ENCODE measurements at regions not wholly inside any gene's neighbourhood (a gene's known extent, or its start where the extent isn't known, plus 50 kb on each side); places are given as distances from the start of the nearest gene placed in this dataset.

DNA sequence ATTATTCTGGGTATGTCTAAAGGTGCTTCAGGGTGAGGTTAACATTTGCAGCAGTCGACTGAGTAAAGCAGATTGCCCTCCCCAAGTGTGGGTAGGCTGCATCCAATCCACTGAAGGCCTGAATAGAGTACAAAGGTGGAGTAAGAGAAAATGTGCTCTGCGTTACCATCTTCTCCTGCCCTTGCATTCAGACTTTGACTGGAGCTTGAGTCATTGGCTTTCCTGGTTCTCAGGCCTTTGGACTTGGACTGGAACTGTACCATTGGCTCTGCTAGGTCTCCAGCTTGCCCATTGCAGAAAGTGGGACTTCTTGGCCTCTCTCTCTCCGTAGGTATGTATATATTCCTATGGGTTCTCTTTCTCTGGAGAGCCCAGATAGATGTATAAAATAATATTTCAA is 120.9 kb upstream of the CNTLN start:
- Mint-ChIP-seq H3K4me1 (peaks cover 7% of the 10 kb centered on the region), H3K9me3 (no peaks in the 10 kb centered on the region), H3K4me3 (no peak overlapping the region), H3K36me3 (ENCODE audit: low read depth) (no peaks in the 10 kb centered on the region), H3K27ac (no peak overlapping the region), H3K27me3 (ENCODE audit: insufficient read depth, low read depth, poor library complexity) (peaks cover 4% of the 10 kb centered on the region)
- Histone ChIP-seq H3K27ac (ENCODE audit: low read depth) (no peak overlapping the region), H3K36me3 (ENCODE audit: insufficient read depth) (no peaks in the 10 kb centered on the region), H2AFZ (no peak overlapping the region), H3K27me3 (ENCODE audit: insufficient read depth) (no peaks in the 10 kb centered on the region), H3K4me1 (ENCODE audit: insufficient read depth) (no peaks in the 10 kb centered on the region), H3F3A (replicated peaks; ENCODE audit: low read depth) (no peaks in the 10 kb centered on the region), H3K9me2 (ENCODE audit: insufficient read depth) (no peaks in the 10 kb centered on the region), H3K4me2 (no peak overlapping the region), H3K4me3 (no peak overlapping the region), H4K20me1 (replicated peaks; ENCODE audit: insufficient read depth) (no peaks in the 10 kb centered on the region), H3K79me2 (replicated peaks; ENCODE audit: insufficient read depth) (no peaks in the 10 kb centered on the region)
- TF ChIP-seq ETS1 (IDR thresholded peaks at IDR 0.05) (no peak), POLR2AphosphoS5 (IDR thresholded peaks at IDR 0.05; ENCODE audit: low read depth) (no peak), NANOG (IDR thresholded peaks at IDR 0.05; ENCODE audit: borderline replicate concordance) (no peak), EZH2 (IDR thresholded peaks at IDR 0.05; ENCODE audit: low read depth, unreplicated experiment) (no peak), CREB1 (CRISPR knock-in tag; IDR thresholded peaks at IDR 0.05; ENCODE audit: low read depth) (no peak), REST (IDR thresholded peaks at IDR 0.05; ENCODE audit: unreplicated experiment) (no peak), EZH2phosphoT487 (IDR thresholded peaks at IDR 0.05; ENCODE audit: unreplicated experiment) (no peak)
- TF ChIP-seq, protein P1, sequence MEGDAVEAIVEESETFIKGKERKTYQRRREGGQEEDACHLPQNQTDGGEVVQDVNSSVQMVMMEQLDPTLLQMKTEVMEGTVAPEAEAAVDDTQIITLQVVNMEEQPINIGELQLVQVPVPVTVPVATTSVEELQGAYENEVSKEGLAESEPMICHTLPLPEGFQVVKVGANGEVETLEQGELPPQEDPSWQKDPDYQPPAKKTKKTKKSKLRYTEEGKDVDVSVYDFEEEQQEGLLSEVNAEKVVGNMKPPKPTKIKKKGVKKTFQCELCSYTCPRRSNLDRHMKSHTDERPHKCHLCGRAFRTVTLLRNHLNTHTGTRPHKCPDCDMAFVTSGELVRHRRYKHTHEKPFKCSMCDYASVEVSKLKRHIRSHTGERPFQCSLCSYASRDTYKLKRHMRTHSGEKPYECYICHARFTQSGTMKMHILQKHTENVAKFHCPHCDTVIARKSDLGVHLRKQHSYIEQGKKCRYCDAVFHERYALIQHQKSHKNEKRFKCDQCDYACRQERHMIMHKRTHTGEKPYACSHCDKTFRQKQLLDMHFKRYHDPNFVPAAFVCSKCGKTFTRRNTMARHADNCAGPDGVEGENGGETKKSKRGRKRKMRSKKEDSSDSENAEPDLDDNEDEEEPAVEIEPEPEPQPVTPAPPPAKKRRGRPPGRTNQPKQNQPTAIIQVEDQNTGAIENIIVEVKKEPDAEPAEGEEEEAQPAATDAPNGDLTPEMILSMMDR (conservative IDR thresholded peaks at IDR 0.05; ENCODE audit: low read depth in 2 of 2), result no peak
- TF ChIP-seq, protein P2, sequence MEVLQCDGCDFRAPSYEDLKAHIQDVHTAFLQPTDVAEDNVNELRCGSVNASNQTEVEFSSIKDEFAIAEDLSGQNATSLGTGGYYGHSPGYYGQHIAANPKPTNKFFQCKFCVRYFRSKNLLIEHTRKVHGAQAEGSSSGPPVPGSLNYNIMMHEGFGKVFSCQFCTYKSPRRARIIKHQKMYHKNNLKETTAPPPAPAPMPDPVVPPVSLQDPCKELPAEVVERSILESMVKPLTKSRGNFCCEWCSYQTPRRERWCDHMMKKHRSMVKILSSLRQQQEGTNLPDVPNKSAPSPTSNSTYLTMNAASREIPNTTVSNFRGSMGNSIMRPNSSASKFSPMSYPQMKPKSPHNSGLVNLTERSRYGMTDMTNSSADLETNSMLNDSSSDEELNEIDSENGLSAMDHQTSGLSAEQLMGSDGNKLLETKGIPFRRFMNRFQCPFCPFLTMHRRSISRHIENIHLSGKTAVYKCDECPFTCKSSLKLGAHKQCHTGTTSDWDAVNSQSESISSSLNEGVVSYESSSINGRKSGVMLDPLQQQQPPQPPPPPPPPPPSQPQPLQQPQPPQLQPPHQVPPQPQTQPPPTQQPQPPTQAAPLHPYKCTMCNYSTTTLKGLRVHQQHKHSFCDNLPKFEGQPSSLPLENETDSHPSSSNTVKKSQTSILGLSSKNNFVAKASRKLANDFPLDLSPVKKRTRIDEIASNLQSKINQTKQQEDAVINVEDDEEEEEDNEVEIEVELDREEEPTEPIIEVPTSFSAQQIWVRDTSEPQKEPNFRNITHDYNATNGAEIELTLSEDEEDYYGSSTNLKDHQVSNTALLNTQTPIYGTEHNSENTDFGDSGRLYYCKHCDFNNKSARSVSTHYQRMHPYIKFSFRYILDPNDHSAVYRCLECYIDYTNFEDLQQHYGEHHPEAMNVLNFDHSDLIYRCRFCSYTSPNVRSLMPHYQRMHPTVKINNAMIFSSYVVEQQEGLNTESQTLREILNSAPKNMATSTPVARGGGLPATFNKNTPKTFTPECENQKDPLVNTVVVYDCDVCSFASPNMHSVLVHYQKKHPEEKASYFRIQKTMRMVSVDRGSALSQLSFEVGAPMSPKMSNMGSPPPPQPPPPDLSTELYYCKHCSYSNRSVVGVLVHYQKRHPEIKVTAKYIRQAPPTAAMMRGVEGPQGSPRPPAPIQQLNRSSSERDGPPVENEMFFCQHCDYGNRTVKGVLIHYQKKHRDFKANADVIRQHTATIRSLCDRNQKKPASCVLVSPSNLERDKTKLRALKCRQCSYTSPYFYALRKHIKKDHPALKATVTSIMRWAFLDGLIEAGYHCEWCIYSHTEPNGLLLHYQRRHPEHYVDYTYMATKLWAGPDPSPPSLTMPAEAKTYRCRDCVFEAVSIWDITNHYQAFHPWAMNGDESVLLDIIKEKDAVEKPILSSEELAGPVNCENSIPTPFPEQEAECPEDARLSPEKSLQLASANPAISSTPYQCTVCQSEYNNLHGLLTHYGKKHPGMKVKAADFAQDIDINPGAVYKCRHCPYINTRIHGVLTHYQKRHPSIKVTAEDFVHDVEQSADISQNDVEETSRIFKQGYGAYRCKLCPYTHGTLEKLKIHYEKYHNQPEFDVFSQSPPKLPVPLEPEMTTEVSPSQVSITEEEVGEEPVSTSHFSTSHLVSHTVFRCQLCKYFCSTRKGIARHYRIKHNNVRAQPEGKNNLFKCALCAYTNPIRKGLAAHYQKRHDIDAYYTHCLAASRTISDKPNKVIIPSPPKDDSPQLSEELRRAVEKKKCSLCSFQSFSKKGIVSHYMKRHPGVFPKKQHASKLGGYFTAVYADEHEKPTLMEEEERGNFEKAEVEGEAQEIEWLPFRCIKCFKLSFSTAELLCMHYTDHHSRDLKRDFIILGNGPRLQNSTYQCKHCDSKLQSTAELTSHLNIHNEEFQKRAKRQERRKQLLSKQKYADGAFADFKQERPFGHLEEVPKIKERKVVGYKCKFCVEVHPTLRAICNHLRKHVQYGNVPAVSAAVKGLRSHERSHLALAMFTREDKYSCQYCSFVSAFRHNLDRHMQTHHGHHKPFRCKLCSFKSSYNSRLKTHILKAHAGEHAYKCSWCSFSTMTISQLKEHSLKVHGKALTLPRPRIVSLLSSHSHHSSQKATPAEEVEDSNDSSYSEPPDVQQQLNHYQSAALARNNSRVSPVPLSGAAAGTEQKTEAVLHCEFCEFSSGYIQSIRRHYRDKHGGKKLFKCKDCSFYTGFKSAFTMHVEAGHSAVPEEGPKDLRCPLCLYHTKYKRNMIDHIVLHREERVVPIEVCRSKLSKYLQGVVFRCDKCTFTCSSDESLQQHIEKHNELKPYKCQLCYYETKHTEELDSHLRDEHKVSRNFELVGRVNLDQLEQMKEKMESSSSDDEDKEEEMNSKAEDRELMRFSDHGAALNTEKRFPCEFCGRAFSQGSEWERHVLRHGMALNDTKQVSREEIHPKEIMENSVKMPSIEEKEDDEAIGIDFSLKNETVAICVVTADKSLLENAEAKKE (CRISPR knock-in tag; IDR thresholded peaks at IDR 0.05), result no peak
- no peak for ATAC-seq
- no peak for DNase-seq (ENCODE audit: low spot score)
